GM13977 (cell line): ENCODE measurements at regions not wholly inside any gene's neighbourhood (a gene's known extent, or its start where the extent isn't known, plus 50 kb on each side); places are given as distances from the start of the nearest gene placed in this dataset.

Experiments used
- DNase-seq: peaks from one replicate; pipeline ENCODE4 v3.0.0; 2012; ENCODE audit warnings: low spot score
- CTCF ChIP-seq: IDR thresholded peaks from 2 replicates; pipeline ENCODE4 v1.5.1; 2012; ENCODE audit warnings: mild to moderate bottlenecking, control low read depth; ENCODE audit not compliant: insufficient read depth; ENCODE audit errors: extremely low read depth, missing control alignments
- in situ Hi-C: fragments of 300-500 bp; cut with MboI; formaldehyde crosslinking; loops from one replicate; pipeline ENCODE4 v1.12.0; 2022; ENCODE audit warnings: low sequenced_read_pairs, low pct_unique_long_range_greater_than_20kb, mixed read lengths, inconsistent platforms; ENCODE audit not compliant: unreplicated experiment

GRCh38 chr1:22254756-22255155, 111.9 kb upstream of the WNT4 start:
- in situ Hi-C loops = no loop called here
- no peak for DNase-seq
- no peak for TF ChIP-seq CTCF

- no peak for TF ChIP-seq CTCF
- DNase-seq = no peak
- in situ Hi-C loops = no loop called here
Measured at GRCh38 chr1:22255341-22256212, 112.7 kb upstream of the WNT4 start.

- in situ Hi-C loops = no loop called here
- no peak for TF ChIP-seq CTCF
Measured at GRCh38 chr1:22256213-22256512, 113.3 kb upstream of the WNT4 start.

GRCh38 chr1:22257290-22258275, 114.7 kb upstream of the WNT4 start:
- DNase-seq = no peak
- TF ChIP-seq CTCF = no peak
- in situ Hi-C loops = no loop called here

More at GRCh38 chr1:22256213-22256512, 113.3 kb upstream of the WNT4 start:
- DNase-seq = no peak

- in situ Hi-C loops = no loop called here
- DNase-seq = no peak
- TF ChIP-seq CTCF = no peak
Measured at GRCh38 chr1:22258698-22259097, 115.8 kb upstream of the WNT4 start.

GRCh38 chr1:22259551-22260282, 116.8 kb upstream of the WNT4 start:
- no peak for TF ChIP-seq CTCF
- in situ Hi-C loops = no loop called here
- no peak for DNase-seq
